Spleen (tissue), 7 donors: ENCODE measurements at regions not wholly inside any gene's neighbourhood (a gene's known extent, or its start where the extent isn't known, plus 50 kb on each side); places are given as distances from the start of the nearest gene placed in this dataset.

ENCODE experiments used
- POLR2A ChIP-seq, 3 donors: fragments of 450-650 bp; IDR thresholded peaks; one replicate each; pipeline ENCODE4 v1.5.1; 2017; ENCODE audit warnings: antibody characterized with exemption in 3 of 3, mild to moderate bottlenecking in 1 of 3
- TF ChIP-seq, protein P1 (sequence below), 11 experiments: fragments of 200-600 bp in 7 of 11; fragments of 450-650 bp in 4 of 11; sonication (generic) in 4 of 11; IDR thresholded peaks in 8 of 11; conservative IDR thresholded peaks in 3 of 11; 1 replicate in 7 of 11; 2 replicates in 4 of 11; pipeline versions ENCODE4 v1.4.0 to v1.8.0; 2016 to 2021; ENCODE audit warnings: antibody characterized with exemption in 11 of 11, inconsistent platforms in 4 of 11, mild to moderate bottlenecking in 1 of 11
- donor health status: DM: no; HTN: no; CAD: no; lungs with moderate emphysema.
- donor health status: DM: no; HTN: no; CAD: no.
- donor health status: DM: no; HTN: no; CAD: no.

DNA sequence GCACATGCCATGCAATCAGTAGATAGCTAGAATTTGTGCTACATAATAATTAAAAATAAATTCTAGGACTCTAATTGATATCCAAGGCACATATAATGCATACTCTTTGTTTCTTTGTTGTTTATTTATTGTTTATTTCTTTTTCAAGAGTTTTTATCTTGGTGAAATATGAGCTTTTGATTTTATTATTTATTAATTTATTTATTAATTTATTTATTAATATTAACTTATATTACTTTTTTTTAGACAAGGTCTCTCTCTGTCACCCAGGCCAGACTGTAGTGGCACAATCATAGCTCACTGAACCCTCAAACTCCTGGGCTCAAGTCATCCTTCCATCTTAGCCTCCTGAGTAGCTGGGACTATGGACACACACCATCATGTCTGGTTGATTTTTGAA is 519.9 kb downstream of the HAO1 start:
- TF ChIP-seq POLR2A (IDR thresholded peaks at IDR 0.05): no peak
- TF ChIP-seq, protein P1, sequence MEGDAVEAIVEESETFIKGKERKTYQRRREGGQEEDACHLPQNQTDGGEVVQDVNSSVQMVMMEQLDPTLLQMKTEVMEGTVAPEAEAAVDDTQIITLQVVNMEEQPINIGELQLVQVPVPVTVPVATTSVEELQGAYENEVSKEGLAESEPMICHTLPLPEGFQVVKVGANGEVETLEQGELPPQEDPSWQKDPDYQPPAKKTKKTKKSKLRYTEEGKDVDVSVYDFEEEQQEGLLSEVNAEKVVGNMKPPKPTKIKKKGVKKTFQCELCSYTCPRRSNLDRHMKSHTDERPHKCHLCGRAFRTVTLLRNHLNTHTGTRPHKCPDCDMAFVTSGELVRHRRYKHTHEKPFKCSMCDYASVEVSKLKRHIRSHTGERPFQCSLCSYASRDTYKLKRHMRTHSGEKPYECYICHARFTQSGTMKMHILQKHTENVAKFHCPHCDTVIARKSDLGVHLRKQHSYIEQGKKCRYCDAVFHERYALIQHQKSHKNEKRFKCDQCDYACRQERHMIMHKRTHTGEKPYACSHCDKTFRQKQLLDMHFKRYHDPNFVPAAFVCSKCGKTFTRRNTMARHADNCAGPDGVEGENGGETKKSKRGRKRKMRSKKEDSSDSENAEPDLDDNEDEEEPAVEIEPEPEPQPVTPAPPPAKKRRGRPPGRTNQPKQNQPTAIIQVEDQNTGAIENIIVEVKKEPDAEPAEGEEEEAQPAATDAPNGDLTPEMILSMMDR (IDR thresholded peaks at IDR 0.05 in 8 of 11, conservative IDR thresholded peaks at IDR 0.05 in 3 of 11): no peak
